HG03097 (cell line): ENCODE measurements at regions not wholly inside any gene's neighbourhood (a gene's known extent, or its start where the extent isn't known, plus 50 kb on each side); places are given as distances from the start of the nearest gene placed in this dataset.

Source experiments
- ATAC-seq: cut with Tn5 transposase; IDR thresholded peaks from one replicate; pipeline ENCODE4 v1.9.1; 2021; ENCODE audit not compliant: unreplicated experiment, low FRiP score

GRCh38 chr12:67370979-67371378 is 101.8 kb downstream of the CAND1 start:
- no peak for ATAC-seq

GRCh38 chr12:67377021-67377420 is 107.9 kb downstream of the CAND1 start:
- ATAC-seq, result no peak

- no peak for ATAC-seq
Observed at GRCh38 chr12:67377541-67377940, 108.4 kb downstream of the CAND1 start.

GRCh38 chr12:67382241-67382871 is 113.2 kb downstream of the CAND1 start:
- no peak for ATAC-seq

- ATAC-seq, result no peak
Observed at GRCh38 chr12:67386869-67387565, 117.9 kb downstream of the CAND1 start.

GRCh38 chr12:67388331-67389138 is 119.4 kb downstream of the CAND1 start:
- no peak for ATAC-seq

- no peak for ATAC-seq
Observed at GRCh38 chr12:67390273-67390672, 121.1 kb downstream of the CAND1 start.

GRCh38 chr12:67391034-67391433 is 121.9 kb downstream of the CAND1 start:
- ATAC-seq, result no peak

- ATAC-seq, result no peak
Observed at GRCh38 chr12:67391656-67392055, 122.5 kb downstream of the CAND1 start.

- no peak for ATAC-seq
Observed at GRCh38 chr12:67394550-67394949, 125.4 kb downstream of the CAND1 start.

- no peak for ATAC-seq
Observed at GRCh38 chr12:67400742-67401141, 131.6 kb downstream of the CAND1 start.

GRCh38 chr12:67410246-67410645 is 141.1 kb downstream of the CAND1 start:
- no peak for ATAC-seq

- ATAC-seq, result no peak
Observed at GRCh38 chr12:67410667-67411067, 141.5 kb downstream of the CAND1 start.

- ATAC-seq, result no peak
Observed at GRCh38 chr12:67411562-67411961, 142.4 kb downstream of the CAND1 start.

GRCh38 chr12:67413577-67413976 is 144.4 kb downstream of the CAND1 start:
- no peak for ATAC-seq

- ATAC-seq, result no peak
Observed at GRCh38 chr12:67414011-67414715, 145.0 kb downstream of the CAND1 start.

- ATAC-seq, result no peak
Observed at GRCh38 chr12:67415473-67415872, 146.3 kb downstream of the CAND1 start.

- ATAC-seq, result no peak
Observed at GRCh38 chr12:67419810-67420209, 150.7 kb downstream of the CAND1 start.

GRCh38 chr12:67420506-67420905 is 151.3 kb downstream of the CAND1 start:
- ATAC-seq, result no peak

- ATAC-seq, result no peak
Observed at GRCh38 chr12:67422081-67422480, 152.9 kb downstream of the CAND1 start.

- no peak for ATAC-seq
Observed at GRCh38 chr12:67424784-67425183, 155.6 kb downstream of the CAND1 start.
